GM18511 (cell line): ENCODE measurements at regions not wholly inside any gene's neighbourhood (a gene's known extent, or its start where the extent isn't known, plus 50 kb on each side); places are given as distances from the start of the nearest gene placed in this dataset.
"Not testable (repeated sequence)": the region's sequence is repeated elsewhere in the genome, so short reads cannot be mapped to it uniquely, and the experiment has no call there.

ENCODE experiments used
- ATAC-seq: cut with Tn5 transposase; IDR thresholded peaks from one replicate; pipeline ENCODE4 v1.9.1; 2021; ENCODE audit warnings: mild to moderate bottlenecking, moderate library complexity; ENCODE audit not compliant: unreplicated experiment

DNA sequence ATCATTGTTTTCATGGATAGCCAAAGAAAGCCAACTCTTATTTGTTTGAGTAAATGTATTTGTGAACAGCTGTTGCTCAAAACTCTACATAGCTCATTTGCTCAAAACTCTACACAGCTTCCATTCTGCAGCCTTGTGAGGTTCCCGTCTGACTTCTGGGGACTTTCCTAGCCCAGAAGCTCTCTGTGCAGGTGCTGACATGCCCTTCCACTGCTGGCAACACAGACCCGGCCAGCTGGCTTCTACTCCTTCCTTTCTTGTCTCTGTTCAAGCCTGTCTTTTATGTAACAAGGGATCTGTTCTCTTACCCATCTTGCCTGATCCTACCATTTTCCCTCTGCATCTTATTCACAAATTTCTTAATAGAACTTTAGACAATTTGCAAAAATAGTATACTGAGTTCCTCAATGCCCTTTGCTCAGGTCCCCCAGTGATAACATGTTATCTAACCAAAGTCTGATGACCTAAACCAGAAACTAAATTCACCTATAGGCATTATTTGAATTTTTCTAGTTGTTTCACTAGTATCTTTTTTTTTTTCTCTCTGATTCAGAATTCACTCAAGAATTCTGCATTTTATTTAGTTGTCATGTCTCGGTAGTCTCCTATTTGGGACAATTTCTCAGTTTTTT is 556.5 kb upstream of the SEMA6A start:
- ATAC-seq, result peak; percentile 98

DNA sequence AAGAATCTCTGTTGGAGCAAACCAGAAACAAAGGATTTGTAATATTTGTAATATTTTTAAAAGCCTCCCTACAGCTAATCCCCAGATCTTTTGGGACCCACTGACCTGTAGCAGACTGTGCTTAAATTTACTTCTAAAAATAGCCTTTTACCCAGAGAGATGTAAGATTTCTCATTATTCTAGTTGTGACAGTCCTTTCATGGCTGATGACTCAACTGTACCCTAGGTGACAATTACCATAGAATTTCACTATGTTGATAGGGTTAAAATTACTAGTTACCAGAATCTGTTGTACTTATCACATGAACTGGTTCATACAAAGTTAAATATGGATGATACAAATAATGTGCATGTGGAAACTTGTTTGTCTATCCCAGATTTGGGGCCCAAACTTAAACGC is 543.9 kb upstream of the SEMA6A start:
- no peak for ATAC-seq

DNA sequence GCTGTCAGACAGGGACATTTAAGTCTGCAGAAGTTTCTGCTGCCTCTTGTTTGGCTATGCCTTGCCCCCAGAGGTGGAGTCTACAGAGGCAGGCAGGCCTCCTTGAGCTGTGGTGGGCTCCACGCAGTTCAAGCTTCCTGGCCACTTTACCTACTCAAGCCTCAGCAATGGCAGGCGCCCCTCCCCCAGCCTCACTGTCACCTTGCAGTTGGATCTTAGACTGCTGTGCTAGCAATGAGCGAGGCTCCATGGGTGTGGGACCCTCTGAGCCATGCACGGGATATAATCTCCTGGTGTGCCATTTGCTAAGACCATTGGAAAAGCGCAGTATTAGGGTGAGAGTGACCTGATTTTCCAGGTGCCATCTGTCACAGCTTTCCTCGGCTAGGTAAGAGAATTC is 542.7 kb upstream of the SEMA6A start:
- ATAC-seq, result not testable (repeated sequence)

DNA sequence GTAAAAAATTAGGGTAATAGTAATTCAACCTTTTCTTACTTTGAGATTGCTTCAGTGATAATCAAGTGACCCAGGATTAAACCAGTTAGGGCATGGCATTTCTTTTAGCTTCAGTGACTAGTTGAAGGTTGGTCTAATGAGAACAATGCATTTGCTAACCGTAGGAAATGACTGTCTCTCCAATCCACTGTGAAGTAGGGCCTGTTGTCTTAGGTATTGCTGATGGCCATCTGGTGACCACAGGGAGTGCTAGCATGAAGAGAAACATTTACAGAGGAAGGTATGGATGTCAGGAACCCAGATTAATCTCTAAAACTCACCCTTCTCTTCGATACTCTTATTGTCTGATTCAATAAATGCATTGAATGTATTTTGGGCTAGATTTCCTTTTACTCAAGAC is 535.9 kb upstream of the SEMA6A start:
- ATAC-seq, result no peak

DNA sequence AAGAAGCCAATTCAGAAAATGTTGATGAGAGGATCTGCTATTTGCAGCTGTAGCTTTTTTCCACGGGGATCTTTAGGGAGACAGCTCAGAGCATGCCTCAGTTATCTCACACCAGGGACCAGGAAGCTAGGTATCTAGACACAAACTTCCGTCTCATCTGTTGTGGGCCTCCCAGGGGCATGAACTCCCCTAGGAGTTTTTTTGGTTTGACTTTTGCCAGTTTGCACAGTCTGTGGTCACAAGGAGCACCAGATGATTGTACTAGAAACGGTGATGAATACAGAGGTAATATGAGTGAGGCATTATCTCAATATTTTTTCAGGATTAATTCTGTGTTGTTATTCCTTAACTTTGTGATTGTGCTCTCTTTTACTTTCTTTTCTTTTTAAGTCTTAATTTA is 533.2 kb upstream of the SEMA6A start:
- no peak for ATAC-seq

DNA sequence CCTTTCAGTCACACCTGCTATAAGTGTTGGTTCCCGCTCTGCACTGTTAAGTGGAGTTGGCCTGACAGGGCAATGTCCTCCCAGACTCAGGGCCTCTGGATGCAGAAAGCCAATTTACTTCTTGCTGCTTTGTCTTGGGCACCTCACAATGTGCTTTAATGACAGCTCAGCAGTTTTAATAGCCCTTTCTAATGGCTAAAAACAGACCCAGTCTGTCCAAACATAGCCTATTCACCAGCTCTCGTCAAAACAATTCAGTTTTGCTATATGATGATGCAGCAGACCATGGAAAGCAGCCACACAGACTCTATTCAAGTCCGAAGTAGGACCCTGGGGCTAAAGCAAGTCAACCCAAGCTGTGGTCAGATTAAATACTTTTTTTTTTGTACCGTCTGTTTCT is 529.1 kb upstream of the SEMA6A start:
- ATAC-seq, result no peak

DNA sequence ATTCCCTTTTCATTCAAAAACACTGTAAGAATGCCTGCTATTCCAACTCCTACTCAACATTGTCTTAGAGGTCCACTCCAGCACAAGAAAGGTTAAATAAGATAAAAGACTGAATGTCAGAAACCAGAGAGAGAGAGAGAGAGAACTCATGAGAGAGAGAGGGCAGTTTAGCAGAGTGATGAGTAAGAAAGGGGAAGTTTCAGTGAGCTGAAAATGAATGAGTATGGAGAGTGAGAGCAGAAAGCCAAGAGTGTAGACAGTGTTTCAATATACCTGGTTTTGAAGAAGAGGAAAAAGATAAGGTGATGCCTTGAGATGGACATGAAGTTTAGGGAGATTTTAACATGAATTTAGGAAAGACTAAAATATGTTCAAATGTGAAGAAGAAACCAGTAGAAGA is 528.0 kb upstream of the SEMA6A start:
- no peak for ATAC-seq

DNA sequence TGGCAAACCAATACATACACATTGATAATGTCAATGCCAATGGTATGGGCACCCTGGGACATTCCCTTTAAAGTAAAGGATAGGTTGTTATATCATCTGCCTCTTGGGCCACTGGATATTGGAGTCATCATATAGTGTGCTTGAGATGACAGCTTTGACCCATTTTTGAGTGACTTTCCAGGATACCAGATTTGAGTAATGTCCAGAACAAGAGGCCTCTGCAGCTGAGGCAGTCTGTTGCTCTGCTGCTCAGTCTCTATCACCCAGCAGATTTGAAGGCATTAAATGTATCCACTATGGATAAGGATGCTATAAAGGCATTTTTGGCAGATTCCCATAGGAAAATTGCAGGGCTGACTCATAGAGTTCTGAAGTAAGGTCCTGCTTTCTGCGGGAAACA is 525.6 kb upstream of the SEMA6A start:
- ATAC-seq, result no peak

DNA sequence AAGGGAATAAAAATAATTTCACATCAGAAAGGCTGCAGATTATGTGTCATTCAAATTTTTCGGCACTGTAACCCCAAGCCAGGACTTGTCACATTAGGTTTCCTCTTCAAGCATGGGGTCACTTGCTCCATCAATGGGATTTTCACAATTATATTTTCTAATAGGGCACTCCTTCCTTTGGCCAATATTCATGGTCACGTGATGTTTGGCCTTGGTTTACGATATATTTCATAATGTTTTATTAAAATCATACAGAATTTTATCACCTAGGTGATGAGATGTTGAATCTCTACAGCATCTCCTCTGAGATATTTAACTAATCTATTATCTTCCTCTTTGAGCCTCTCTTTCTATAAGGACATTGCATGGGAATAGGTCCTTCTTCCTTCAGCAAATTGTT is 523.5 kb upstream of the SEMA6A start:
- ATAC-seq, result no peak

DNA sequence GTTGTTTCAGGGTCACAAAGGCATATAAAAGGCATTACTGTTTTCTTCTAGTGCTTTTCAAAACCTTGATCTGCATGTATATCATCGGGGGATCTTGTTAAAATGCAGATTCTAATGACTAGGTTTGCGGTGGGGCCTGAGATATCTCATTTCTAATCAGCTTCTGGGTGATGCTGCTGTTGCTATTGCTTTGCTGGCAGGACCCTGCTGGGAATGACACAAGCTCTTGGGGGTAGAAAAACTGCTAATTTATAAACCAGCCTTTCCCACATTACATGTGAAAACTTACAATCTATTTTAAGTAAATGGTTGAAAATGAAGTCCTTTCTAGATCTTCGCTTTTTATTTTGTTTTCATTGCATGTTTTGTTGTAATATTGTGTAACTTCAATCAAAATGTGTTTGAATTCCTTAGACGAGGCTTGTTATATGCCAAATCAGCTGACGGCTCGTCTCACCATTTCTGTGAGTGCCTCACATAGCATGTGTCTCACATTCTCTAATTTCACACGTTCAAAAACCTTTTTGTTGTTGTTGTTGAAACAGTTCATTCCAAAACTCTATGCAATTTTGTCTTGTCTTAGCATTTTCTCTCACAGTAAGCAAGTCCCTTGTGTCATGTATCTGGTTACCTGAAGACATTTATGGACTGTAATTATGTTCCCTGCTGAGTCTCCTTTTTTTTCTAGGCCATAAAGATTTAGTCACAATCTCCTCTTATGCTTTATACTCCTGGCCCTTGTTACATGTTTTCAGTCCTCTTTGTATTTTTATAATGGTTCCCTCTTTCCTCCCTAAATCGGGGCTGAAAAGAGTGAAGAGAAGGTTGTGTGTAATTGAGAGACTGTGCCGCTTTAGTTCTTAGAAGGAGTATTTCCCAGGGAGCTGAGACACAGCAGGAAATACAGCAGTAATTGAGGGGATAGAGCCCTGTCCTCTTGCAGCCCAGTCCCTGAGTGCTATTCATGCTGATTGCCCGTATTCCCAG is 521.0 kb upstream of the SEMA6A start:
- no peak for ATAC-seq

DNA sequence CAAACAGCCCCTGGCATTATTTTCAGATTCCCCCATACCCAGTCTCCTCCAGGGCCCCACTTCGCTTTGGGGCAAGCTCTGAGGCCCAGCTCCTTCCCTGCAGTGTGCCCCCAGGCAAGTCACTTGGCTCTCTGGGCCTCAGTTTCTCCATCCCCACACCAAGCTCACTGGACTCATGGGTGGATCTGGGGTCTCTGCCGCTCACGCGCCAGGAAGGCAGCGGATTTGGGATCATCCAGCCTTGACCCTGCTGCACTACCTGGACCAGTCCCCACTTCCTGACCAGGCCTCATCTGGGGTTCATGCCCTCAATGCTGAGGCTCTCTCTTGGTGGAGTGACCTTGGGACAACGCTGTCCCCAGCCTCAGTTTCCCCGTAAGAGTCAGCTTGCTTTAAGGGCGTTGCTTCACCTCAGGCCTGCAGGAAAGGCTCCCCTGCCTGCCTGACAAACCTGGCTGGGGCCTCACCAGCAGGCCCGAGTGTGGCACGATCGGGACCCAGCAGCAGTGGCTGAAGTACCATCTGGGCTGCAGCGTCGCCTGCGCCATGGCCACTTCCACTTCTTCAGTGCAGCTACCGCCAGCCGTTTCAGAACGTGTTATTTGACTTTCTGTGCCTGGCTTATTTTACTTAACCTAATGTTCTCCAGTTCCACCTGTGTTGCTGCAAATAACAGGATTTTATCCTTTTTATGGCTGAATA is 519.6 kb upstream of the SEMA6A start:
- no peak for ATAC-seq

DNA sequence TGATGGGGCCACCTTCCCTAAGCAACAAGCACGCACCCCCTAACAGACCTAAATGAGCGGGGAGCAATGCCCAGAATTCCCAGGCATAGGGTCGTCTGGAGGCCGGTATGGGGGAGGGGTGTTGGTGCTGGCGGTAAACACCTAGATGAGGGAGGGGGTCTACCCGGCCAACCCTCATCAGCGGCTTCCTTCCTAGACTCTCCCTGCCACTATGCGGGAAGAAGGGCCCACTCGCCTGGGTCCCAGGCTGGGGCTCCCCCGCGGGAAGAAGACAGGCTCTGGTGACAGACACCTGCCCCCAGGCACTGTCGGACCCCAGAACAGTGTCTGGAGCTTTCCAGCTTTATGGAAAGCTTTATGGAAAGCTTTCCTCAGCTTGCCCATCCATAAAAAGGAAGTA is 519.0 kb upstream of the SEMA6A start:
- no peak for ATAC-seq

DNA sequence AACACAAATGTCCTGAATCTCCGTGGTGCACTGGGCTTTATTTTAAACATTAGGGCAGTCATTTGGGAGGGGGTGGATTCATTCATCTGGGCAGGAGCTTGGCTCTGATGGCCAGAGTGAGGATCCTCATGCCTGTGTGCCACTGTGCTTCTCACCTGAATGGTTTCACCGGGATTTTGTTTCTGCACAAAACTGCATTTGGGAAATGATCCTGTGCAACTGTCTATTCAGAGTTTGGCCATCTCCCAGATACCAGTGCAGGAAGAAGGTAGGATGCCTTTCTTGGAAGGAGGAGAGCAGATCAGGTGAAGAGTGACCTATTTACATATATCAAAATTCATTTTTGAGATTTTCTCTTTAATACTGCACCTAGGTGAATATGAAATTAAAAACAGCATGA is 514.4 kb upstream of the SEMA6A start:
- no peak for ATAC-seq

DNA sequence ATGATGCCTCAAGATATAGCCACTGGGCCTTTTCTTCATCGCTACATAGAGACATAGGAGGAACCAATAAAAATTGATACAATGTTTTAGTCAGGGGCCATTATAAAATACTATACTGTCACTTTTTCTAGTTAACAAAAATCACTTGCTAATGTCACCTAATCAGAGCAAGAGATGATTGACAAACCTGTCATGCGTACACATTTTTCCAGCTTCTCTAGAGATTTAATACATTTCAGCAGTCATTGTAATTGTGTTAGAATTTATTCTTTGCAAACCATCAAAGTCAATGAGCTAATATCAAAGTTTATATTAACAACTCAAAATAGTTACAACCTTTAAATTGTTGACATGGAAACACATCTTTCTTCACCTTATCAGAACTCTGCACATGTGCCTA is 513.6 kb upstream of the SEMA6A start:
- ATAC-seq, result no peak

DNA sequence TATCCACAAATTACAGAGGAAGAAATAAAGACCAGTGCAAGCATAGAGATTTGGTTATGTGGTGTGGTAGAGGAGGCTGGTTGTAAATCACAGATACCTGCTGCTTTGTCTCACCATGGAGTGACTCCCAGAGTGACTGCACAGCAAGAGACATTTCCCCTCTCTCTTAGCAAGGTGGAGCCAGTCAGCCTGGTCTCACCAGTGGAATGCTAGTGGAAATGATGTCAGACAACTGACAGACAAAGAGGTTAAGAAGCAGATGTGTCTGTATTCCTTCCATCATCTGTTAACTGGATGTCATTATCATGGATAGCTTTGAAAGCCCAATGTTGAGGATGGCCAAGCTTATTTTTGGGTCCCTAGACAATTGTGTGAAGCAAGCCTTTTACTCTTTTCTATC is 509.4 kb upstream of the SEMA6A start:
- ATAC-seq, result no peak

DNA sequence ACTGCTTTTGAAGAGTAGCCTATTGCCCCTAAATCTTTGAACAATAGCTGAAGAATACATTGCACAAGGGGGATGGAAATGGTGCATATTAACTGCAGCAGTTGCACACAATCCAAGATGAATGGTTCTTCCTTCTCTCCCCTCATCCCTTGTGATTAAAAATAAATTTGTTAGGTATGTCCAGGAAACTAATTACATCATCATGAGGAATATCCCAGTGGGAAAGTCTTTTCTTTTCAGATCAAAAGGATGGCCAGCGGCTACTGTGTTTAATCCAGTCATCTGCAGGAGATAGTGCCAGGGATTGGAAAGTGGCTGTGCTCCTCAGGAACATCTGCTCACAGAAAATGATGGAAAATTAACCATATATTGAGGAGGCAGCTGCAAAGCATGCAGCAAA is 508.4 kb upstream of the SEMA6A start:
- ATAC-seq, result no peak

DNA sequence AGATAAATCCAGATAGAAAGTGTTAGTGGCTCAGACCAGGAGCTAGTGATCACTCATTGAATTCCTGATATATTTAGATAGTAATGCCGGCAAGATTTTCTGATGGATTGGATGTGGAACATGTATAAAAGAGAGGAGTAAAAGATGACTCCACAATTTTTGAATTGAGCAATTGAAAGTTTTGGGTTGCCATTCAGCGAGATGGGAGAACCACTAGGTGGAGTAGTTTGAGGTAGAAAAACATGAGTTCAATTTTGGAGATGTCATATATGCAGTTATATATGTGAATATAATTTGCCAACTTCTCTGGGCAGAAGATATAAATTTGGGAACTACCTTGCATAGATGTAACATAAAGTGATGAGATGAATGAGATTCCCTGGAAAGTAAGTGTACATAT is 502.5 kb upstream of the SEMA6A start:
- ATAC-seq, result no peak

DNA sequence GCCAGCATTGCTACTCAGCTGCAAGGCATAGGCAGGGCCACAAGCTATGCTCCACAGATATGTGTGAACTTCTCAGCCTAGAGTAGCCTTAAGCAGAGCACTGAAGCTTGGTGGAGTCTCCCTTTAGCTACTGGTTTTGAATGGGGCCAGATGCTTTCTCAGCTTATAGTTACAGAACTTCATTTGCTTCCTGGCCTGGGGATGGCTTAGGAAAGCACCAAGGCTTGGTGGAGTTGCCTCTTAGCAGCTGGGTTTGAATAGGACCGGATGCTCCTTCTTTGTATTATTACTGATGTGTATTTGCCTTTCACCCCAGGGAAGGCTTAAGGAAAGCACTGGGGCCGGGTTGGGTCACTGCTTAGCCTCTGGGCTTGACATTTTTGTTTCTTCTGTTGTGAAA is 497.8 kb upstream of the SEMA6A start:
- ATAC-seq, result no peak

DNA sequence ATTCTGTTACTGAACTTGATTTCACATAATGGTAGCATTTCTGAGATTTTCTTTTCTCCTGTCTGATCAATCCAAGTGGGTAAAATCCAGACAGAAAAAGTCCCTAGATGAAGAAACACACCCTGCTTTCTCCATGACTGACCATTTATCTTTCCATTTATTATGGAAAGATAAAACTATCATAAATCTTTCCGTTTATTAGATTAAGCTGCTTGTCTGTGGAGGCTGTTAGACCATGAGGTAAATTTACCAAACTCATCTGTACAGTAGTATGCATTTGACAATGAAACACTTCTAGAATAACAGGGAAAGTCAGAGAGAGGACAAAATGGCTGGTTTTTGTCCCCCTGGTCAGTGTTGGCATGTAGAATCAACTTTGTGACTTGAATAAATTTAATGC is 491.2 kb upstream of the SEMA6A start:
- no peak for ATAC-seq

DNA sequence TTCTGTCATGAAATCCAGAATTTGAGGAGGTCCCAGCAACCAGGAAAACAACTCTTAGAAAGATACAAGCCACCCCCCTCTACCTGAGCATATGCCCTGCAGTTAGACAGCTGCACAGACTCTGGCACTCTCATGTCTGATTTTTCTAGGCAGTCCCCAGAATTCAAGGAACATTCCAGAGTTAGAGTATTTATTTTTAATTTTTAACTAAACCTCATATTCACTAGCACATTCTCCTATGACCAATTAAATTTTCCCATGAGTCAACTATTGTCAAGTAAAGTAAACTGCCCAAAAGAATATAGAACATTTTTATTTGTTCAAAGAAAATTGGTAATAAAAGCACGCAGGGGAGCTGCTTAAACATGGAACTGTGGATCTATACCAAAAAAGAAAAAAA is 490.5 kb upstream of the SEMA6A start:
- ATAC-seq, result no peak

DNA sequence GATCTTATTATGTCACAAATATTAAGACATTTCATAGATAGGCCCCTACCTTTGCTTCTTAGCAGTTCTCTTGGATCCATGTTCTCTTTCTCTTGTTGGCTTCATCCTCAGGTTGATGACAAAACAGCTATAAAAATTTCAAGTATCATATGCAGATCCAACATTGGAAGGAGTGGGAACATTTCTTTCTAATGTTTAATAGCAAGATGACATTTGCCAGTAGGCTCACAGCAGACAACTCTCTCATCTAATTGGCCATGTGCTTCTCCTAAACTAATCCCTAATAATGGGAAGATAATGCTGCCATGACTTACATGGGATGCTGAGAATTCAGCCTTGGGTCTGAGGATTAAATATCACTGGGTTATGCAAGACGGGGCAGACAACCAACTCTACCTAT is 485.5 kb upstream of the SEMA6A start:
- ATAC-seq, result no peak

DNA sequence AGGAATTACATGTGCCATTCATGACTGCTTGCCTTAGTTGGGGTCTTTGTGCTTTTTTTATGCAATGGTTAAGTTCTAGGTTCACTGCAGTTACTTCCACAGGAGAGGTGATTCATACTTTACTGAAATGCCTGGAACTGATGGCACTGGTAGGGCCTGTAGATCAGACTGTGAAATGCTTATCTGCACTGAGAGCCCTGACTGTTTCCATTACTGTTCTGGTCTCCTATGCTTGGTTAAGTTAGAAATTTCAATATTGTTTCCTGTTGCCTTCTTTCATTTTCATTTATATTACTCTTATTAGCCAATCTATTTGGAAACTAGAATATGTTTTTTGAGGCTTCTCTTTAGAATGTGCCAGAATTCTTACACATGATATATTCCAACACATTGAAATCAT is 484.1 kb upstream of the SEMA6A start:
- ATAC-seq, result no peak
